Astrocyte (in vitro differentiated cells and primary cell): ENCODE measurements at regions not wholly inside any gene's neighbourhood (a gene's known extent, or its start where the extent isn't known, plus 50 kb on each side); places are given as distances from the start of the nearest gene placed in this dataset.

ENCODE experiments used
- CTCF ChIP-seq: IDR thresholded peaks from 2 replicates; pipeline ENCODE4 v1.5.1; 2011; ENCODE audit warnings: low read depth, mild to moderate bottlenecking, inconsistent platforms, low read length, moderate library complexity; ENCODE audit not compliant: insufficient read depth
- EZH2 ChIP-seq: IDR thresholded peaks from 2 replicates; pipeline ENCODE4 v1.6.1; 2012; ENCODE audit warnings: mild to moderate bottlenecking, low read length, inconsistent platforms; ENCODE audit not compliant: insufficient read depth

- TF ChIP-seq CTCF = no peak
- TF ChIP-seq EZH2 = no peak
Measured at GRCh38 chrX:6930307-6930849, 217.1 kb upstream of the STS start.
